ENCODE measurements at regions not wholly inside any gene's neighbourhood (a gene's known extent, or its start where the extent isn't known, plus 50 kb on each side); places are given as distances from the start of the nearest gene placed in this dataset.

- no peak overlapping the region for H3K4me3 Mint-ChIP-seq
- no peak for TF ChIP-seq CTCF (IDR thresholded peaks at IDR 0.05)
- H3K27ac Mint-ChIP-seq = no peak overlapping the region
- peak; percentile 20 for DNase-seq
- H3K9me3 Mint-ChIP-seq = peaks cover 3% of the 10 kb centered on the region
- H3K4me1 Mint-ChIP-seq = peaks cover 4% of the 10 kb centered on the region
- peaks cover 3% of the 10 kb centered on the region for H3K27me3 Mint-ChIP-seq (ENCODE audit: low read depth, poor library complexity)
- no peaks in the 10 kb centered on the region for H3K36me3 Mint-ChIP-seq (ENCODE audit: low read depth)
Observed at GRCh38 chrX:114127411-114128025, 456.4 kb upstream of the HTR2C start.

GRCh38 chrX:114127005-114127404 is 456.9 kb upstream of the HTR2C start:
- peaks cover 3% of the 10 kb centered on the region for H3K9me3 Mint-ChIP-seq
- H3K4me3 Mint-ChIP-seq = no peak overlapping the region

GRCh38 chrX:114101081-114101480 is 482.8 kb upstream of the HTR2C start:
- DNase-seq = no peak
- no peak overlapping the region for H3K4me3 Mint-ChIP-seq
- TF ChIP-seq CTCF (IDR thresholded peaks at IDR 0.05) = no peak
- peaks cover 3% of the 10 kb centered on the region for H3K27me3 Mint-ChIP-seq (ENCODE audit: low read depth, poor library complexity)
- no peak overlapping the region for H3K27ac Mint-ChIP-seq
- H3K36me3 Mint-ChIP-seq (ENCODE audit: low read depth) = no peaks in the 10 kb centered on the region
- H3K9me3 Mint-ChIP-seq = no peaks in the 10 kb centered on the region
- H3K4me1 Mint-ChIP-seq = no peaks in the 10 kb centered on the region

More at GRCh38 chrX:114127005-114127404, 456.9 kb upstream of the HTR2C start:
- no peak for TF ChIP-seq CTCF (IDR thresholded peaks at IDR 0.05)
- Mint-ChIP-seq H3K4me1 (peaks cover 4% of the 10 kb centered on the region), H3K27me3 (ENCODE audit: low read depth, poor library complexity) (peaks cover 3% of the 10 kb centered on the region), H3K27ac (no peak overlapping the region), H3K36me3 (ENCODE audit: low read depth) (no peaks in the 10 kb centered on the region)
- DNase-seq = no peak

- H3K9me3 Mint-ChIP-seq = no peaks in the 10 kb centered on the region
- H3K4me1 Mint-ChIP-seq = no peaks in the 10 kb centered on the region
- H3K27ac Mint-ChIP-seq = no peak overlapping the region
- H3K27me3 Mint-ChIP-seq (ENCODE audit: low read depth, poor library complexity) = peaks cover 3% of the 10 kb centered on the region
- no peak for DNase-seq
- no peaks in the 10 kb centered on the region for H3K36me3 Mint-ChIP-seq (ENCODE audit: low read depth)
- no peak for TF ChIP-seq CTCF (IDR thresholded peaks at IDR 0.05)
- H3K4me3 Mint-ChIP-seq = no peak overlapping the region
Observed at GRCh38 chrX:114097866-114098265, 486.0 kb upstream of the HTR2C start.

GRCh38 chrX:114097427-114097826 is 486.5 kb upstream of the HTR2C start:
- no peaks in the 10 kb centered on the region for H3K36me3 Mint-ChIP-seq (ENCODE audit: low read depth)
- H3K4me3 Mint-ChIP-seq = no peak overlapping the region
- H3K27me3 Mint-ChIP-seq (ENCODE audit: low read depth, poor library complexity) = peaks cover 3% of the 10 kb centered on the region
- TF ChIP-seq CTCF (IDR thresholded peaks at IDR 0.05) = no peak
- peaks cover 4% of the 10 kb centered on the region for H3K9me3 Mint-ChIP-seq
- H3K4me1 Mint-ChIP-seq = no peaks in the 10 kb centered on the region
- DNase-seq = no peak
- H3K27ac Mint-ChIP-seq = no peak overlapping the region

- H3K4me3 Mint-ChIP-seq = no peak overlapping the region
- H3K36me3 Mint-ChIP-seq (ENCODE audit: low read depth) = no peaks in the 10 kb centered on the region
- H3K9me3 Mint-ChIP-seq = peaks cover 20% of the 10 kb centered on the region
- H3K27ac Mint-ChIP-seq = no peak overlapping the region
- no peaks in the 10 kb centered on the region for H3K4me1 Mint-ChIP-seq
- peaks cover 3% of the 10 kb centered on the region for H3K27me3 Mint-ChIP-seq (ENCODE audit: low read depth, poor library complexity)
- TF ChIP-seq CTCF (IDR thresholded peaks at IDR 0.05) = no peak
- no peak for DNase-seq
Observed at GRCh38 chrX:114095789-114096188, 488.1 kb upstream of the HTR2C start.
